NCI-H345 treated with DMSO at 0.1 percent for 48 hours (cell line): ENCODE measurements at regions not wholly inside any gene's neighbourhood (a gene's known extent, or its start where the extent isn't known, plus 50 kb on each side); places are given as distances from the start of the nearest gene placed in this dataset.

Source experiments
- DNase-seq: peaks from one replicate; lab custom pipeline; 2025; ENCODE audit not compliant: unreplicated experiment; lab: John Stamatoyannopoulos, UW

DNA sequence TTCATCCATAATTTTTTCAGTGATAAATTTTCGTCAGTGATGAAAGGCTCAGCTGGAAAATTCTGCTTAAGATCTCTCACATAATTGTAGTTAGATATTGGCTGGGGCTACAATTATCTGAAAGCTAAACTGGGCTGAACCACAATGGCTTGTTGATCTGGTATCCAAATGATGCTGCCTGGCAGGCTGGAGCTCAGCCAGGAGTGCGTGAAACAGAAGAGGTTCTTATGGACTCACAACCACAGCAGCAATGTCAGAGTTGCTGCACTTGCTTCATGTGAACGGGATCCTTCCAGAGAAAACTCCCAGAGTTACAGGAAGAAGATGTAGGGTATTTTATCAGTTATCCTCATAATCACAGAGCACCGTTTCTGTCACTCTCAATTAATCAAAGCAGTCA lies 533.2 kb upstream of the POM121L12 start:
- DNase-seq, result no peak

DNA sequence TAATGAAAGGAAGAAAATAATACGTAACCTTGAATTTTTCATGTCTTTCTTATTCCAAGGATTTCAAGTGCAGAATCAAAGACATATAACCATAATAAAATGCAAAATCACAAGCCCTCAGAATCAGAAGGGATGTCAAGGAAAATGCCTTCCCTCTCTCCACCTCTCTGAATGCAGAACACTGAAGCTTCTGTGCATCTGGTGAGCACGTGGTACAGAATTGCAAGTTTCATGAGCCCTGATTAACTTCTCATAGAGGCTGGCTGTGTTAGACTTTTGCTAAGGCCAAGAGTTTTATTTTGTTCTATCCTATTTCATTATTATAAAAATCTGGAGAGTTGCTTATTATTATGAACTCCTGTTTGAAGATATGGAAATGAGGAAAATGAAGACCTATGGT lies 533.7 kb upstream of the POM121L12 start:
- DNase-seq, result no peak

DNA sequence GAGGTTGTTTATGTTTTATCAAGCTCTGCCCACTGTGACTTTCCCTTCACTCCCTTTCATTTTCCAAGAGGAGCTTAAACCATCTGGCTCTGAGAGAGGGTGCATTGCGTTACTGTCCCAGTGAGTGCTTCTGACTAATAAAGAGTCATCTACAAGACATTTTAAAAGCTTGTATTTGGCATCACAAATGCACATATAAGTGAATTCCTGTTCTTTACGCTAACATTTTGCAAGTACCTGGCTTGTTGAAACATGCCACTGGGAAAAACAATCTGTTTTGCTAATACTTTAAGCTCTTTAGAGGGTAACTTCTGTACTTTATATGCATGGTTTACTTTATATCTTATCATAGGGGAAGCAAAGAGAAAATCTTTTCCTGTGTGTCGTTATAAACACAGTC lies 534.6 kb upstream of the POM121L12 start:
- no peak for DNase-seq

DNA sequence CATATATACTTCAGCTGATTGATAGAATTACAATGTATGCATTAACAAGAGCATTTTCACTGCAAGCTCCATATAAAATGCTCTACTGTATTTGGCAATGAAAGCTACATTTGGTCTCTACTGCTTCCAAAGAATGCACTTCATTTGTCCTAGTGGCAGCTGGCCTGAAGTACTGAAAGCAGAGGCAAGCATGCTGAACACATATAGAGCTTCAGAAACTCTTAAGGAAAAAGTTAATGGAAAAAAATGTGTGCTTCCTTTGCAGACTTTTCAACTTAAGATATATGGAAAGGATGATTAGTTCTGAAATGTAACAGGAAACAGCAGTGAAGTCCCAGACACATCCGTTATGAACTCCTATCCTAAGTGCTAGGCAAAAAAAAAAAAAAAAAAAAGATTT lies 537.1 kb upstream of the POM121L12 start:
- no peak for DNase-seq

DNA sequence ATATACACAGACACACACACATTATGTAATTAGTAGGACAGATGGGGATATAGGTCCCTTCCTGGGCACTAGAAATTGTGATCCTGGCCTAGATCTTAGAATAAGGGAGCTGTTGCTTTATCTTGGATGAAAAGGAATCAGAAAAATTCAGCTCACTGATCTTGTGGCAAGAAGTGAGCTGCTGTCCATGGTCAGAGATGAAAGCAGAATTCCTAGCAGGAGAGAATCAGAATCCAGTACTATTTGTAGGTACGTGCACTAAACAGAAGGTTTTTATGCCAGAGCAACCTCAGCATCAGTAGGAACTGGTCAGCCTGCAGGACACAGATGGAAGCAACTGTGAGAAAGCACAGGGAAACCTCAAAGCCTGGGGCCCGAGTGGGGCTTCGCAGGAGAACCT lies 549.2 kb upstream of the POM121L12 start:
- no peak for DNase-seq

DNA sequence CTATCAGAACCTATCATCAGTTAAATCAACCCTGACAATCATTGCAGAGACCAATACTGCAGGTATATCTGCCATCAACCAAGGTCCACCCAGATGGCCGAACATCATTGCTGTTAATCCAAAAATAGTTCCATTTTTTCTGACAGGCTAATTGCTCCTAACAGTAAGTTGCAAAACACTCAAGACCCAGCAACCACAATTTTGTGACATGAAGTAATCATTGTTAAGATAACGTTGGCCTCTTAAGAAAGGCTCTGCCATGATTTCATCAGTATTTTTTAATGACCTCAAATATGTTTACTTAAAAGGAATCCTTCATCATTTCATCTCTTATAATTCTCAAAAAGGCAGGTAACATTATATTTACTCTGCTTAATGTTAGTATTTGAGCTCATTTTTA lies 553.4 kb upstream of the POM121L12 start:
- no peak for DNase-seq

DNA sequence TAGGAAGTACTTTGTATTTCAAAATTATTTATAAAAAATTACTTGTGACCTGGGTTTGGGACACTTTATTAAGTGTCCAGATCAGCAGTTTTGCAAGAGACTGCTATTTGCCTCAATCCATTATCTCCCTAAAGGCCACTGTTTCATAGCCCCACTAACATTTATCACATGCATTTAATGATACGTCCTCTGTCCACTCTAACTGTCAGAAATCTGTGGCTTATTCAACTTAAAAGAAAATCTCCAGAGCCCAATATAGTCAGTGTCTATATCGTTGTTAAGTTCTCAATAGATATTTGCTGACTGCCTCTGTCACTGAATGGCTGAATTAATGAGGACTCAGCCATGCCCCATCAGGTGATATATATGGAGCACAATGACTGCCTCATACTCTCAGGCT lies 553.9 kb upstream of the POM121L12 start:
- no peak for DNase-seq

DNA sequence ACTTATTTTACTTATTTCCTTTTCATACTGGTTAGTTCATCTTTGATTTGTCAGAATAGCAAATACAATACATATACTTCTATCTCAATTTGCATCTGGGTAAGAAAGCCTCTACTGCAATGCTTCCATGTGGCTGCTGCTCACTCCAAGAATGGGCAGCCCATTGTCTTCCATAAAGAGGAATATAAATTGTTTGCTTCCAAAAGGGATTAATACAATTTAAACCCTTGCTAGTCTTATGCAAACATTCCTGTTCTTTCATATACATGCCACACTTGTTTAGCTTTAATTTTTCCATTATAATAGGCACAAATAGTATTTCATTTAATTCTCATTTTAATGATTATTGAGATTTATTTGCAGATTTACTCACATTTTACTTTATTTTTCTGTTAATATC lies 555.4 kb upstream of the POM121L12 start:
- DNase-seq, result no peak

DNA sequence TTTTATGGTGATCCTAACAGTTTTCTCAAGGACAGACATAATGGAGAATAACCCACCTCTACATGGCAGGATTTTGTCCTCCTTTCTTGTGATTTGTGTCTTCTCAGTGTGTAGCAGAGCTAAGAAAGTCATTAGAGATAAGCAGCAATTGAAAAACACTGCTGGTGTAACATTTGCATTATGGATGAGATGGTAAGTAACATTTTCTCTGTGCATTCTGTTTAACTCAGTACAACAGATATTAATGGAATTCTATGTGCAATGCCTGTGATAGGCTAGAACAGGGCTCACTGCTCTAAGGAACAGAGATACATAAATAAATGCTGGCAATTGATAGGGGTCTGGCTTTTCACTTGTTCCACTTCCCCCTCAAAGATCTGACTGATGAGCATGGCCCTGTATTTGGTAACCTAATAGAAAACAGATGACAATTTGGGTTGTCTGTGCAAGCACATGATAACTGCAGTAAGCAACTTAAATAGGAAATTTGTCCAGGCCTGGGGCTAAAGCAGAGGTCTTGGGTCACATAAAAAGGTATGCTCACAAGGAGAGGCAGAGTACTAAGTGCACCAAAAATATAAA lies 560.3 kb upstream of the POM121L12 start:
- DNase-seq, result no peak

DNA sequence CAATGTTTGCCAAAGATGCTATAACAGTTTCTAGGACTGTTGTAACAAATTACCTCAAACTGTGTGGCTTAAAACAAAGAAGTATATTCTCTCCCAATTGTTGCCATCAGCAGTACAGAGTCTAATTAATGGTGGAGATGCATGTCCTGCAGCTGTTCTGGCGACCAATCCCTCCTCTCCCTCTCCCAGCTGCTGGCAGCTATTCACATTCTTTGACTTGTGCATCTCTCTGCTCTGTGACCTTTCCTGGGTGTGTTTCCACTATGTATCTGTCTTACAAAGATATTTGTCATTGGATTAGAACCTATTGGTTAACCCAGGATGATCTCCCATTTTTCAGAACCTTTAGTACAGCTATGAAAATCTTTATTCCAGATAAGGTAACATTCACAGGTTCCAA lies 561.7 kb upstream of the POM121L12 start:
- no peak for DNase-seq

DNA sequence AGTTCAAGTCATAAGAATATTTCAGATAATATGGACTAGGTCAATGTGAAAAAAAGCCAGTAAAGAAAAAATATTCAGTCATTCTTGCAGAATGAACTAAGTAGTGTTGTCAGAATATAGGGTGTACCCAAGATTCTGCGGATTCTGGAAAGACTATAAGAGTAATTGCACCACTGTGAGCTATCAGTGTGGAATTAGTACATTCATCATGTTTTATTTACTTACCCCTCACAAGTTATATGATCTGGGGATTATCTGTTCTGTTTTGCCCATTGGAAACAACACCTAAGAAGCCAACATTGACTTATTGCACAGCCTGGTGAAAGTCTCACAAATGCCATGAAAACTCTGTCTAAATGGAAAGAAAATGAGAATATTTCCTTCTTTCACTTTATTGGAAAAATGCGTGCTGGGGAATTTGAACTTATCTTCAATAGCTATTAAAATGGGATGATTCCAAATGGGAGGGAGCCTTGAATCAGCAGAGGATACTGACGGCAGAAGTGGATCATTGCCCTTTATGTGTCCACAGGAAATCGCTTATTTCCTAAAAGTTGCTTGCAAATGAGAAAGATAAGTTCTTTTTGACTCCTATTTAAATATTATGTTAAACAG lies 563.3 kb upstream of the POM121L12 start:
- DNase-seq, result no peak

DNA sequence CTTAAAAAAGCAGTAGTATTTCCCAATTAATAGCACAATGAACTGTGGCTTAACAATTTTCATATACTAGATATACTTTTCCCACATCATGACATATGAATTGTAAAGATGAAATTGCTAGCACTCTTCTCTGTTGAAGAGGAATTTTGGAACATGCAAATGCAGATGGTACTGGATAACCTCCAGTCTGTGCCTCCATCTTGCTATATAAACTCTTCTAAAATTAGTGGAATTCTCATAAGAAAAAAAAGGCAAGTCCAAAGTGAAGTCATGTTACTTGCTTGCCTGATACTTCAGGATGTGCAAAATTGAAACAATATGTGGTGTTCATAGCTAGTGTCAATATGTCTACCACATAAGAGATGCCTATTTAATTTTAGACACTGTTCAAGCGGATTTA lies 570.2 kb upstream of the POM121L12 start:
- no peak for DNase-seq

DNA sequence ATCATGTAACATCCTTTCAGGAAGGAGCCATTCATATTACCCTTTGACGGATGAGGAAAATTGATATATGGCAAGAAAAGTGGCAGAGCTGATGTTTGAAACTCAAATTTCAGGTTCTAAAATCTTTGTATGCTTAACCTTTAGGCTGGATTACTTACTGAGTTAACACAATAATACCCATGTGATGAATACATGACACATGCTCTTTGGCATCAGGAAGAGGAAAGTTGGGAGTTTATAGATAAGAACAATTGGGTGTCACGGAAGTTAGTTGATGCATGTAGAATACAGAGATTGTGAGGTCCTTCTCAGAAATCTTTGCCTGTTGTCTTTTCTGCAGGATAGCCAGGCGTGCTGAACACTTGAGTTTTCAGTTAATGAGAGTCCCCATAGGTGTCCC lies 572.1 kb upstream of the POM121L12 start:
- DNase-seq, result no peak

DNA sequence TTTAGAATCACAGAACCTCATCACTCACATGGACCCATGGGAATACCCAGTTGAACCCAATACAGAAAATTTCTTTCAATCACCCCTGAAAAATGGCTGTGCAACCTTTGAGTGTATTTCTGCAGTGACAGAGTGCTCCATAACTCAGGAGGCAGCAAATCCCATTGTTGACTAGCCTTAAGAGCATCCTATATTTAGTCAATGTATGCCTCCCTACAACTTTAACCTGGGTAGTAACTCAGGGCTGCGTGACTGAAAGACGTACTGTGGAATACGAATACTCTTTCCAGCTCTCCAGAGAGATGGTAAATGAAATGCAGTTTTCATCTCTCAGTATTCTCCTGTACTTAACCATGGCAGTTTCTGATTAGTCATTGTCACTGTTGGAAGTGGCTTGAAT lies 573.0 kb upstream of the POM121L12 start:
- DNase-seq, result no peak

DNA sequence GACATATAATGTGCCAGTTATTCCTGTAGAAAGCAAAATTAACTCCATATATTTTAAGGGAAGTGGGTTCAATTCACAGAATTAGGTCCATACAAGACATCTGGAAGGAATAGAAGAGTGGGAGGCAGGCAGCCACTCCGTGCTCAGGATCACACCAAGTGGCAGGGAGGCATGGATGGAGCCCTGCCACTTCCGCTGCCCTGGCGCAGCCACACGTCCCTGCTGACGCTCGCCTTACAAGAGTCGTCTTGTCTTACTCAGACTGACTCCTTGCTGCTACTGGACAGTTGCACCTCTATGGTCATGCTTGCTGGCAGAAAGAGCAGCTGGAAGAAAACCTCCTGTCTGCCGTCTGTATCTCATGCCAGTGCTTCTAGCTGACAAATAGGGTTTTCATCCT lies 579.9 kb upstream of the POM121L12 start:
- no peak for DNase-seq

DNA sequence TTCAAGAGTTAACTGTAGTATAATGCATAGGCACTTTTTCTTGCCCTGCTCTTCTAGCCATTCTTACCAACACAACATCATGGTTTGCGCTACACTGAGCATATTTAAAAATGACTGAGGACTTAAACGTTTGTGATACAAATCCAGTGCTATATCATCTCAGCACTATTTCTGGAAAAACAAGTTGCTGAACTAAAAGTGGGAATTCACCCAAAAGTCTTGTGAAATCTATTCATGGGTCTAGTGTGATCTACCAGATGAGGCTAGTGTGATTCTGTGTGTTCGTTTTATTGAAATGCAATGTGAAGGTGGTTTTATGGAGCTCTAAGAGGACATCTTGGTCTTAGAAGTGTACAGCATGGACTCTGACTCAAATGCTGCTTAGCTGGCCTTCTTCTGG lies 584.6 kb upstream of the POM121L12 start:
- no peak for DNase-seq

DNA sequence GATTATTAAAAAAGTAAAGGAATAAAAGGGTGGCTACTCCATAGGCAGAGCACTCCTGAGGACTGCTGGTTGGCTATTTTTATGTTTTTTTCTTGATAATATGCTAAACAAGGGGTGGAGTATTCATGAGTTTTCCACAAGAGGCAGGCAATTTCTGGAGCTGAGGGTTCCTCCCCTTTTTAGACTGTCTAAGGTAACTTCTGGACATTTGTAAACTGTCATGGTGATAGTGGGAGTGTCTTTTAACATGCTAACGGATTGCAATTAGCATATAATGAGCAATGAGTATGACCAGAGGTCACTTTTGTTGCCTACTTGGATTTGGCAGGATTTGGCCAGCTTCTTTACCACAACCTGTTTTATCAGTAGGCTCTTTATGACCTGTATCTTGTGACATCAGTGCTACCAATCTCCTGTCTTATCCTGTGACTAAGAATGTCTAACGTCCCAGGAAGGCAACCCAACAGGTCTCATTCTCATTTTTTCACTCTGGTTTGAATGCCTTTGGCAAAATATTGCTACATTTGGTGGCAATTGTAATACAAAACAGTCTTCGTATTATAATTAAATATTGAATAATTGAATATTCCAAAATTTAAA lies 587.8 kb upstream of the POM121L12 start:
- no peak for DNase-seq

DNA sequence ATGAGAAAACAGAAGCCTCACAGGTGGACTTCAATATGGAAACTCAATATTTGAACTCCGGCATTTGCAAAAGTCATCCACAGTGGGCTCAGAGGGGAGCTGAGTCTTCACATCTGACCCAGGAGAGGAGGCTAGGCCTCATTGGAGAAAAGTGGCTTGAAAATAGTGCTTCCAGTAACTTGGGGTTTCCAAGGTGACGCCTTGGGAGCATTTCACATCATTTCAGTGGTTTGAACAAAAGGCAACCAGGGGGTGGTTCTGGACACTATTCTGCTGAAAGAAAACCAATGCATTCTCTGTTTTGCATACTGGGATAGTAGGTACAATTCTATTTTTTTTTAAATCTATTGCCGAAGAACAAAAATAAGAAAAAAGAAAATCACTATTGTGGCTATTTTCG lies 599.2 kb upstream of the POM121L12 start:
- DNase-seq, result no peak

DNA sequence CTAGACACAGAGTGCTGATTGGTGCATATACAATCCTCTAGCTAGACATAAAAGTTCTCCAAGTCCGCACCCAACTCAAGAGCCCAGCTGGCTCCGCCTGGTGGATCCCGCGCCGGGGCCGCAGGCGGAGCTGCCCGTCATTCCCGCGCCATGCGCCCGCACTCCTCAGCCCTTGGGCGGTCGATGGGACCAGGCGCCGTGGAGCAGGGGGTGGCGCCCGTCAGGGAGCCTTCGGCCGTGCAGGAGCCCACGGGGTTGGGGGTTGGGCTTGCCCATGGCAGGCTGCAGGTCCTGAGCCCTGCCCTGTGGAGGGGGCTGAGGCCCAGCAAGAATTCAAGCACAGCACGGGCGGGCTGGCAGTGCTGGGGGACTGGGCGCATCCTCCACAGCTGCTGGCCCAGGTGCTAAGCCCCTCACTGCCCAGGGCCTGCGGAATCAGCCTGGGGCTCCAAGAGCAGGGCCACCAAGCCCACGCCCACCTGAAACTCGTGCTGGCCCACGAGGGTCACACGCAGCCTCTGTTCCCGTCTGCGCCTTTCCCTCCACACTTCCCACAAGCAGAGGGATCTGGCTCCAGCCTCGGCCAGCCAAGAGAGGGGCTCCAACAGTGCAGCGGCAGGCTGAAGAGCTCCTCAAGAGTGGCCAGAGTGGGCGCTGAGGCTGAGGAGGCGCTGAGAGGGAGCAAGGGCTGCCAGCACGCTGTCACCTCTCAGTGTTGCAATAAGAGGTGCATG lies 604.2 kb upstream of the POM121L12 start:
- DNase-seq, result no peak

DNA sequence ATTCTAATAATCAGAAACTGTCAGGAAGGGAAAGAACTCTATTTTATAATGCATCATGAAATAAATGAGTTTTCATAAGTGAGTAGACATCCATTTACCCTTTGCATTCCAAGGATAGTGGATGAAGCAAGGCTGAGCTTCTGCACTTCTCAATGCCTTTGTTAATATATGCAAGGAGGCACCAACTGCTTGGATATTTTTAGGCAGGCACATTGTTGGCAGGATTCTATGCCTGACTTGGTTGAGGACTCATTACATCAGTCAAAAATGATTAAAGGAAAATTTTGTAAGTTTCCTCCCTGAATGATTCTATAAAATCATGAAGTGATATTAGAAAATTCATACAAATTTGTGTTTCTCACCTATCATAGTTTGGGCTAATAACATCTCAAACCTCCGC lies 612.2 kb upstream of the POM121L12 start:
- no peak for DNase-seq

DNA sequence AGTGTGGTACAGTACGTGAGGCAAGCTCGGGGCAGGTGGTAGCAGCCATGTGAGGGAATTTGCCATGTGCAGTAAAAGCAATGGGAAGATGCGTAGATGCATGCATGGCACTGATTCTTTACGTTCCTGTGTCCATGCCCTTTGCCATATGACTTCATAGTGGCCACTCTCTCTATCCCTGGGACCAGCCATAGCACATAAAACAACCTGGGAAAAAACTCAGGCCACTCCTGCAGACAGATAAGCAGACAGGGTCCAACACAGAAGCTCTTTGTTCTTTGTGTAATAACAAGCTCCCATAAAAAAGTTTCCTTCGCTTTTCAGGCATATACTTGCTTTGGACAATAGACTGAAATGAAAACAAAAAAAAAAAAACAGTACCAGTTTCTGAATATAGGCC lies 622.4 kb upstream of the POM121L12 start:
- DNase-seq, result no peak

DNA sequence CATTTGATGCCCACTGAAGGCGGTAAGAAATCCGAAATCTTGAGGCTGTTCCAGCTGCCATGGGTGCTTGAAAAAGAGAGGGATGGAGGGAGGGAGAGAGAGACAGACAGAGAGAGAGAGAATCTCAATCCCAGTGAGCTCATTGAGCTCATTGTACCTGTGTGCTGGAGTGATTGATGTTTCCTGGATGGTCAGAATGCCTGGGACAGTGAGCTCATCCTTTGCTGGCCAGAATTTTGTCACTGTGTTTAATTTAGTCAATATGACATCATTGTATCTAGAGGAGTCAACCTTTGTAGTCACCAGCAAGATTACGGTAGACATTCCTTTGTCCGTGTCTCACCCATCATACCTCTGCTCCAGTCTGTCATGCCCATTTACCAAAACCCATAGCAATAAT lies 625.4 kb upstream of the POM121L12 start:
- no peak for DNase-seq
